SK-N-SH treated with all-trans-retinoic acid at 6 μM for 48 hours (cell line): ENCODE measurements at regions not wholly inside any gene's neighbourhood (a gene's known extent, or its start where the extent isn't known, plus 50 kb on each side); places are given as distances from the start of the nearest gene placed in this dataset.

Experiments used
- ARNTL ChIP-seq: fragments of 450-650 bp; formaldehyde crosslinking; IDR thresholded peaks from 2 replicates; pipeline ENCODE4 v1.5.0; 2020; ENCODE audit warnings: low read depth, mild to moderate bottlenecking, moderate library complexity, borderline replicate concordance
- CREB5 ChIP-seq: fragments of 250-450 bp; sonication (Bioruptor Pico); IDR thresholded peaks from 2 replicates; pipeline ENCODE4 v1.5.1; 2020; ENCODE audit warnings: low read depth, mild to moderate bottlenecking, moderate library complexity
- CSRNP3 ChIP-seq: fragments of 250-450 bp; sonication (Bioruptor Pico); IDR thresholded peaks from 2 replicates; pipeline ENCODE4 v1.5.1; 2021; ENCODE audit warnings: mild to moderate bottlenecking, moderate library complexity
- GLIS3 ChIP-seq: fragments of 250-450 bp; sonication (Bioruptor Pico); IDR thresholded peaks from 2 replicates; pipeline ENCODE4 v1.5.0; 2020; ENCODE audit warnings: mild to moderate bottlenecking, moderate library complexity
- PATZ1 ChIP-seq: fragments of 250-450 bp; sonication (Bioruptor Pico); IDR thresholded peaks from 2 replicates; pipeline ENCODE4 v1.8.0; 2020; ENCODE audit warnings: mild to moderate bottlenecking, moderate library complexity, borderline replicate concordance
- POU6F1 ChIP-seq: fragments of 250-450 bp; sonication (Bioruptor Pico); IDR thresholded peaks from 2 replicates; pipeline ENCODE4 v1.8.0; 2021; ENCODE audit warnings: low read depth, mild to moderate bottlenecking, moderate library complexity, borderline replicate concordance
- RARB ChIP-seq: fragments of 250-450 bp; sonication (Bioruptor Pico); IDR thresholded peaks from 2 replicates; pipeline ENCODE4 v1.8.0; 2021; ENCODE audit warnings: mild to moderate bottlenecking, moderate library complexity
- SNAI2 ChIP-seq: fragments of 250-450 bp; sonication (Bioruptor Pico); IDR thresholded peaks from 2 replicates; pipeline ENCODE4 v1.5.0; 2020; ENCODE audit warnings: mild to moderate bottlenecking, moderate library complexity
- ZC3H10 ChIP-seq: fragments of 250-450 bp; sonication (Bioruptor Pico); IDR thresholded peaks from 2 replicates; pipeline ENCODE4 v1.5.1; 2021; ENCODE audit warnings: mild to moderate bottlenecking, moderate library complexity
- ZFP3 ChIP-seq: fragments of 250-450 bp; sonication (Bioruptor Pico); IDR thresholded peaks from 2 replicates; pipeline ENCODE4 v1.5.0; 2020; ENCODE audit warnings: mild to moderate bottlenecking, moderate library complexity
- ZFP30 ChIP-seq: fragments of 450-650 bp; formaldehyde crosslinking; IDR thresholded peaks from 2 replicates; pipeline ENCODE4 v1.5.0; 2022; ENCODE audit warnings: mild to moderate bottlenecking, moderate library complexity

GRCh38 chrX:115390078-115390477 lies 100.6 kb downstream of the LUZP4 start:
- TF ChIP-seq CREB5 (CRISPR knock-in tag) (no peak), POU6F1 (CRISPR knock-in tag) (no peak), SNAI2 (CRISPR knock-in tag) (no peak), ARNTL (no peak), ZC3H10 (CRISPR knock-in tag) (no peak), ZFP30 (CRISPR knock-in tag) (no peak), RARB (CRISPR knock-in tag) (no peak), GLIS3 (CRISPR knock-in tag) (no peak), PATZ1 (CRISPR knock-in tag) (no peak), ZFP3 (no peak), CSRNP3 (CRISPR knock-in tag) (no peak)
